Activated CD8-positive, alpha-beta T cell treated with anti-CD3 and anti-CD28 coated beads for 36 hours (primary cell): ENCODE measurements at regions not wholly inside any gene's neighbourhood (a gene's known extent, or its start where the extent isn't known, plus 50 kb on each side); places are given as distances from the start of the nearest gene placed in this dataset.

Source experiments
- ATAC-seq: fragments of 200-7000 bp; cut with Tn5 transposase; one replicate; pipeline ENCODE4 v1.10.0; 2021; ENCODE audit warnings: mild to moderate bottlenecking, moderate library complexity
- CTCF ChIA-PET: fragments of 350-600 bp; sonication (Branson Sonifier 250); formaldehyde crosslinking; loops from one replicate; lab custom pipeline; 2021; ENCODE audit warnings: antibody characterized with exemption; lab: Charles Lee
- POLR2A ChIA-PET: fragments of 350-600 bp; sonication (Branson Sonifier 250); formaldehyde crosslinking; loops from one replicate; lab custom pipeline; 2021; ENCODE audit warnings: antibody characterized with exemption; lab: Charles Lee
- DNase-seq: peaks from one replicate; pipeline ENCODE4 v3.0.0-alpha.2; 2020
- H3K27ac Mint-ChIP-seq: one replicate; pipeline ENCODE4 v1.8.0; 2021; ENCODE audit warnings: mild to moderate bottlenecking, mixed read lengths
- H3K27me3 Mint-ChIP-seq: one replicate; pipeline ENCODE4 v1.8.0; 2021; ENCODE audit warnings: mixed read lengths
- H3K36me3 Mint-ChIP-seq: one replicate; pipeline ENCODE4 v1.8.0; 2021; ENCODE audit warnings: low read depth, mixed read lengths
- H3K4me1 Mint-ChIP-seq: one replicate; pipeline ENCODE4 v1.8.0; 2021; ENCODE audit warnings: low read depth, mixed read lengths
- H3K4me3 Mint-ChIP-seq: one replicate; pipeline ENCODE4 v1.8.0; 2021; ENCODE audit warnings: mild to moderate bottlenecking, moderate library complexity, mixed read lengths
- H3K9me3 Mint-ChIP-seq: one replicate; pipeline ENCODE4 v1.8.0; 2021; ENCODE audit warnings: mixed read lengths
- CTCF ChIP-seq: fragments of 200-600 bp; IDR thresholded peaks from one replicate; pipeline ENCODE4 v1.8.0; 2022; ENCODE audit warnings: antibody characterized with exemption, mild to moderate bottlenecking
- intact Hi-C: fragments of 100-400 bp; cut with micrococcal nuclease; formaldehyde crosslinking; loops from one replicate; pipeline ENCODE4 v1.10.0; 2022

GRCh38 chr2:19246496-19246895, 111.9 kb downstream of the OSR1 start:
- Mint-ChIP-seq H3K4me1 (no peaks in the 10 kb centered on the region), H3K27ac (no peak overlapping the region), H3K9me3 (no peaks in the 10 kb centered on the region), H3K4me3 (no peak overlapping the region), H3K27me3 (no peaks in the 10 kb centered on the region), H3K36me3 (no peaks in the 10 kb centered on the region)
- no peak for ATAC-seq
- TF ChIP-seq CTCF: no peak
- ChIA-PET CTCF (no interaction called here), POLR2A (no interaction called here)
- no peak for DNase-seq
- intact Hi-C loops: no loop called here

DNA sequence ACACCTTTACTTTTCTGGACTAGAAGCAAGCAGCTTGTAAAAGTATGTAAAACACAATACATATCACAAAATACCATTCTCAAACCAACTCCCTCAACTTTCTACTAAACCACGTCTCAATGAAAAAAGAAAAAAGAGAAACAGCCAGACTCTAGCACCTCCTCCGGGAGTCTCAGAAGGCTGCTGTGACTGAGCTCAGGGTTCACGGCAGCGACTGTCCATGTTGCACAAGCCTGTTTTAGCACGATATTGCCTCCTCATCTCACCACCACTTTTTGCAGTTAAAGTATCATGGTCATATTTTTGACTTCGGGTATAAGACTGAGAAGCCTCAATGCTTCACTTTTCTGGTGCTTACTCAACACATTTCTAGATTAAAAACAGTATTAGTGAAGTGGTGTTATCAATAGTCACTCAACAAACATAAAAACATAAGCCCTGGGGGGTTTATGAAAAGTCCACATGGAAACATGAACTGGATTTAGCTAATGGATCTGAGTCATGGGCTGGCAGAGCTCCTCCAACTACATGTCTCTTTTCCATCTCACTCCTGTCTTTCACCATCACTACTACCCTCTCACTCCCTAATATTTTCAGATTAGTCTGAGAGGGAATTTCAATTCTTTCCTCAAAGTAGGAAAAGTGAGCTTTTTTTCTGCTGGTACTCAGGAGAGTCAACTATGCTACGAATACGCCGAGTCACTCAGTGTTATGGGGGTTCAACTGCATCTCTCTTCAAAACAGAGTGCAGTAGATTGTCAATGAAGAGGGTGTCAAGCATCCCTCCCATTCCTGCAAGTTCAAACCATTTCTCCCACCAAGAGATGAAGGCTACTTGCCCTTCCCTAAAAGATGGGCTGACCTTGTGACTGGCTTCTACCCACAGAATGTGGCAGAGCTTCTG, 113.7 kb downstream of the OSR1 start:
- ChIA-PET CTCF (no interaction called here), POLR2A (interaction anchor here (0.6 to 0.7 kb wide), 2 partner anchors 136 to 969 kb away, joined by 3 to 4 read pairs; no protein-coding TSS in a partner anchor)
- intact Hi-C loops: no loop called here
- no peaks in the 10 kb centered on the region for H3K4me1 Mint-ChIP-seq
- no peak for TF ChIP-seq CTCF
- no peak for ATAC-seq
- no peak for DNase-seq
- H3K4me3 Mint-ChIP-seq: no peak overlapping the region
- no peaks in the 10 kb centered on the region for H3K27me3 Mint-ChIP-seq
- H3K27ac Mint-ChIP-seq: no peak overlapping the region
- H3K36me3 Mint-ChIP-seq: no peaks in the 10 kb centered on the region
- H3K9me3 Mint-ChIP-seq: no peaks in the 10 kb centered on the region

- ATAC-seq (no peak), DNase-seq (no peak)
- ChIA-PET CTCF (no interaction called here), POLR2A (no interaction called here)
- Mint-ChIP-seq H3K9me3 (no peaks in the 10 kb centered on the region), H3K4me1 (no peaks in the 10 kb centered on the region), H3K4me3 (no peak overlapping the region), H3K36me3 (no peaks in the 10 kb centered on the region), H3K27me3 (no peaks in the 10 kb centered on the region), H3K27ac (no peak overlapping the region)
- no peak for TF ChIP-seq CTCF
- intact Hi-C loops: no loop called here
These were observed 119.9 kb downstream of the OSR1 start for GRCh38 chr2:19238440-19239060.

GRCh38 chr2:19235308-19235707, 123.1 kb downstream of the OSR1 start:
- Mint-ChIP-seq H3K27me3 (no peaks in the 10 kb centered on the region), H3K4me3 (no peak overlapping the region), H3K4me1 (no peaks in the 10 kb centered on the region), H3K27ac (no peak overlapping the region), H3K9me3 (no peaks in the 10 kb centered on the region), H3K36me3 (no peaks in the 10 kb centered on the region)
- ATAC-seq: no peak
- POLR2A ChIA-PET: no interaction called here
- CTCF ChIA-PET: no interaction called here
- DNase-seq: no peak
- intact Hi-C loops: no loop called here
- TF ChIP-seq CTCF: no peak

DNA sequence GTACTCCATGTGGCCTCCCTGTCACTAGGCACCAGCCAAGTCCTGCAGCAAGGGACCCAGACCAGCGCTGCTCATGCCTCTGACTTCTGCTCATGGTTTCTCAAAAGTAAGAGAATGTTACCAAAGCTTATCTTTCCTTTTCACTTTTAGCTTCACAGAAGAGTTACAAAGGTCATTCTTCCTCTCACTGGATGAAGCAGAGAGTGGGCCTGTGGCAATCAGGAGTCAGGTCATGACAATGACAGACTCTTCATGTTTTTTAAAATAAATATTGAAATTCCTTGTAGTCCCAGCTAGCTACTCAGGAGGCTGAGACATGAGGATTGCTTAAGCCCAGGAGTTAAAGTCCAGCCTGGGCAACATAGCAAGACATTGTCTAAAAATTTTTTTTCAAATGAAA, 126.1 kb downstream of the OSR1 start:
- peaks cover 2% of the 10 kb centered on the region for H3K27me3 Mint-ChIP-seq

More for the DNA sequence above, 126.1 kb downstream of the OSR1 start:
- no peak for ATAC-seq
- CTCF ChIA-PET: no interaction called here
- DNase-seq: no peak
- POLR2A ChIA-PET: no interaction called here
- Mint-ChIP-seq H3K9me3 (no peaks in the 10 kb centered on the region), H3K36me3 (no peaks in the 10 kb centered on the region), H3K4me1 (no peaks in the 10 kb centered on the region), H3K27ac (no peak overlapping the region), H3K4me3 (no peak overlapping the region)
- TF ChIP-seq CTCF: no peak
- intact Hi-C loops: no loop called here
